GM18508 (cell line): ENCODE measurements at regions not wholly inside any gene's neighbourhood (a gene's known extent, or its start where the extent isn't known, plus 50 kb on each side); places are given as distances from the start of the nearest gene placed in this dataset.

Source experiments
- ATAC-seq: cut with Tn5 transposase; IDR thresholded peaks from one replicate; pipeline ENCODE4 v1.9.1; 2021; ENCODE audit warnings: moderate number of reproducible peaks; ENCODE audit not compliant: insufficient read depth, unreplicated experiment

GRCh38 chr13:25044071-25044470 is 51.9 kb upstream of the PABPC3 start:
- no peak for ATAC-seq
